HL-60 (cell line): ENCODE measurements at regions not wholly inside any gene's neighbourhood (a gene's known extent, or its start where the extent isn't known, plus 50 kb on each side); places are given as distances from the start of the nearest gene placed in this dataset.

Source experiments
- CTCF ChIP-seq: IDR thresholded peaks from one replicate; pipeline ENCODE4 v1.5.1; 2011; ENCODE audit warnings: low read length, control low read depth, inconsistent platforms; ENCODE audit not compliant: insufficient read depth
- POLR2AphosphoS5 ChIP-seq: IDR thresholded peaks from 2 replicates; pipeline ENCODE4 v1.6.1; 2012; ENCODE audit warnings: low read depth

GRCh38 chr4:16351161-16351560 is 124.9 kb upstream of the TAPT1 start:
- no peak for TF ChIP-seq CTCF
- no peak for TF ChIP-seq POLR2AphosphoS5
